Psoas muscle (tissue), 7 donors: ENCODE measurements at regions not wholly inside any gene's neighbourhood (a gene's known extent, or its start where the extent isn't known, plus 50 kb on each side); places are given as distances from the start of the nearest gene placed in this dataset.

Experiments
- ATAC-seq, 4 donors: fragments of 200-7000 bp; cut with Tn5 transposase; one replicate each; pipeline ENCODE4 v1.9.1; 2020; ENCODE audit warnings: moderate library complexity in 3 of 4, mild to moderate bottlenecking in 2 of 4
- DNase-seq, 2 donors: peaks; one replicate each; pipeline ENCODE4 v3.0.0-alpha.2; 2020
- H3K27ac ChIP-seq: fragments of 200-600 bp; one replicate; pipeline ENCODE4 v1.8.0; 2022
- H3K27me3 ChIP-seq, 3 donors: fragments of 200-600 bp in 1 of 3; one replicate each; pipeline versions ENCODE4 v1.6.1 to v1.8.0; 2013 to 2022; ENCODE audit warnings: low read length in 2 of 3, mild to moderate bottlenecking in 2 of 3, moderate library complexity in 1 of 3; ENCODE audit not compliant: insufficient read depth in 3 of 3
- H3K36me3 ChIP-seq, 2 donors: fragments of 200-600 bp in 1 of 2; one replicate each; pipeline versions ENCODE4 v1.6.1 to v1.8.0; 2013 to 2022; ENCODE audit warnings: low read depth in 1 of 2, mild to moderate bottlenecking in 1 of 2, moderate library complexity in 1 of 2; ENCODE audit not compliant: insufficient read depth in 1 of 2
- H3K4me1 ChIP-seq: fragments of 200-600 bp; one replicate; pipeline ENCODE4 v1.8.0; 2022
- H3K4me3 ChIP-seq: fragments of 200-600 bp; one replicate; pipeline ENCODE4 v1.8.0; 2022; ENCODE audit warnings: mild to moderate bottlenecking
- H3K9me3 ChIP-seq: fragments of 200-600 bp; one replicate; pipeline ENCODE4 v1.8.0; 2022
- CTCF ChIP-seq: fragments of 200-600 bp; IDR thresholded peaks from one replicate; pipeline ENCODE4 v1.8.0; 2022; ENCODE audit warnings: antibody characterized with exemption
- WGBS, 3 donors: extraction: QIAGEN DNeasy Blood & Tissue Kit; methylation state at CpG; one replicate each; pipeline versions ENCODE4 v1.1.6 to v1.1.7; 2013; 5-methylcytosine and 5-hydroxymethylcytosine counted together
- intact Hi-C, 2 donors: fragments of 100-400 bp; cut with DNase I; formaldehyde crosslinking; loops; one replicate each; pipeline versions ENCODE4 v1.11.0 to v1.14.2; 2022
- donor health status: healthy with polysubstance abuse.
- donor health status: DM: no; HTN: no; CAD: no; lungs with moderate emphysema.
- donor health status: Bipolar disorder and iron deficiency.
- donor health status: healthy.
- donor health status: DM: yes; HTN: yes; CAD: no.
- donor health status: DM: no; HTN: no; CAD: no.
- donor health status: DM: yes; HTN: yes; CAD: no.

DNA sequence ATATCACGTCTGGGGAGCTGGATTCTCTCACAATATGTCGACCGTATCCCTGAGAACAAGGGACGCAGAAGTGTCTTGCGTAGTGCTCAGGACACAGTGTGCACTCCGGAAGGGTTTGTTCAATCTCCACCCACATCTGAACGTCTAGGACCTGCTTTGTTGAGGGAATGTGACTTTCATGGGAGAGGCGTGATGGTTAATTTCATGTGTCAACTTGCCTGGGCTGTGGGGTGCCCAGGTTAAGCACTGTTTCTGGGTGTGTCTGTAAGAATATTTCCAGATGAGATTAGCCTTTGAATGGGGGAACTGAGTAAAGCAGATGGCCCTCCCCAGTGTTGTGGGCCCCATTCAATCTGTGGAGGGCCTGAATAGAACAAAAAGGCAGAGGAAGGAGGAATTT lies 80.4 kb upstream of the SFMBT2 start:
- ATAC-seq, result no peak
- no peaks in the 10 kb centered on the region for H3K27me3 ChIP-seq
- no peak overlapping the region for H3K27ac ChIP-seq
- no peak for TF ChIP-seq CTCF
- H3K4me3 ChIP-seq, result no peak overlapping the region
- H3K36me3 ChIP-seq, result no peaks in the 10 kb centered on the region
- intact Hi-C loops, result no loop called here
- H3K9me3 ChIP-seq, result no peaks in the 10 kb centered on the region
- no peak for DNase-seq
- H3K4me1 ChIP-seq, result peaks cover 11% of the 10 kb centered on the region
- WGBS, 3 donors, result 85 to 92% (median 89%) methylated on average over 8 of the region's 8 CpGs

- H3K36me3 ChIP-seq, result no peaks in the 10 kb centered on the region
- intact Hi-C loops, result no loop called here
- peaks cover 11% of the 10 kb centered on the region for H3K4me1 ChIP-seq
- ATAC-seq (peak; percentile 59 to 93 (median 70)), DNase-seq (no peak)
- 7 to 17% (median 14%) methylated on average over 6 of the region's 6 CpGs for WGBS, 3 donors
- H3K4me3 ChIP-seq, result no peak overlapping the region
- H3K9me3 ChIP-seq, result no peaks in the 10 kb centered on the region
- TF ChIP-seq CTCF, result no peak
- H3K27ac ChIP-seq, result peak overlapping the region; percentile 43
- H3K27me3 ChIP-seq, result no peaks in the 10 kb centered on the region
Observed at GRCh38 chr10:7488418-7488829, 77.6 kb upstream of the SFMBT2 start.

DNA sequence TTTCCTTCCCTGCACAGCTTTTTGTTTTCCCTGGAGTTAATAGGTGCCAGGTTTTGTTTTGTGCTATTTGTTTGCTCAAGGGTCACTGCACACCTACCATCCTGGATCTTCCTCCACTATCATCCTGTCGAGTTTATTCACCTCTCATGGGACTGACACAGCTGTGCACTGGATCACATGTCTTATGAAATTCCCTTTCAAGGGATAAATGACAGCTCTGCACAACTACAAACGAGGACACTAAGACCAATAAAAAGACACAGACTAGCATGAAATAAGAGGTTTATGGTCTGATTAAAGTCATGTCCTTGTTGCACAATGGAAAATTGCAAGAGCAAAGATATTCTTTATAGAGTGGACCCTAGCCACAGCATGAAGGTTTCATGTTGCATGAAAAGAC lies 76.7 kb upstream of the SFMBT2 start:
- H3K27ac ChIP-seq, result no peak overlapping the region
- intact Hi-C loops, result no loop called here

DNA sequence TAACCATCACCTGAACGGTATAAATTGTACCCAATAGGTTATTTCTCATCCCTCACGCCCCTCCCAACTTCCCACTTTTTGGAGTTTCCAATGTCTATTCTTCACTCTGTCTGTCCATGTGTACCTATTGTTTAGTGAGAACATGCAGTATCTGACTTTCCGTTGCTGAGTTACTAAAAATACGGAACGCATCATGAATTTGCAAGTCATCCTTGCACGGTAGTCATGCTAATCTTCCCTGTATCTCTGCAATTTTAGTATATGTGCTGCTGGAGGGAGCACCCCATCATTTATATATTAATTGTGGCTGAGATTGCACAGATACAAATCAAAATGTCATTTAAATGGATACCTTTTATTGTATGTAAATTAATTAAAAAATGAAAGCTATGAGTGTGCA lies 75.7 kb upstream of the SFMBT2 start:
- no peaks in the 10 kb centered on the region for H3K9me3 ChIP-seq
- H3K36me3 ChIP-seq, result no peaks in the 10 kb centered on the region
- TF ChIP-seq CTCF, result no peak
- no peak overlapping the region for H3K27ac ChIP-seq
- no peak for ATAC-seq
- 75 to 85% (median 83%) methylated on average over 6 of the region's 6 CpGs for WGBS, 3 donors
- H3K4me1 ChIP-seq, result peaks cover 11% of the 10 kb centered on the region
- intact Hi-C loops, result no loop called here
- no peak overlapping the region for H3K4me3 ChIP-seq
- DNase-seq, result no peak
- no peaks in the 10 kb centered on the region for H3K27me3 ChIP-seq

More for the DNA sequence above, 76.7 kb upstream of the SFMBT2 start:
- no peaks in the 10 kb centered on the region for H3K27me3 ChIP-seq
- WGBS, 3 donors, result 5 to 14% (median 9%) methylated on average over 2 of the region's 2 CpGs
- peak in 2 of 4 donors; percentile 23 to 41 for ATAC-seq
- no peaks in the 10 kb centered on the region for H3K36me3 ChIP-seq
- H3K4me3 ChIP-seq, result no peak overlapping the region
- H3K9me3 ChIP-seq, result no peaks in the 10 kb centered on the region
- peaks cover 11% of the 10 kb centered on the region for H3K4me1 ChIP-seq
- DNase-seq, result no peak
- no peak for TF ChIP-seq CTCF

GRCh38 chr10:7485799-7486198 lies 75.0 kb upstream of the SFMBT2 start:
- no peaks in the 10 kb centered on the region for H3K9me3 ChIP-seq
- H3K4me3 ChIP-seq, result no peak overlapping the region
- peaks cover 11% of the 10 kb centered on the region for H3K4me1 ChIP-seq
- H3K27ac ChIP-seq, result no peak overlapping the region
- WGBS, 3 donors, result 81 to 87% (median 86%) methylated on average over 13 of the region's 13 CpGs
- TF ChIP-seq CTCF, result no peak
- no peaks in the 10 kb centered on the region for H3K36me3 ChIP-seq
- ATAC-seq (no peak), DNase-seq (no peak)
- intact Hi-C loops, result no loop called here
- H3K27me3 ChIP-seq, result no peaks in the 10 kb centered on the region
